ENCODE measurements at regions not wholly inside any gene's neighbourhood (a gene's known extent, or its start where the extent isn't known, plus 50 kb on each side); places are given as distances from the start of the nearest gene placed in this dataset.

- intact Hi-C loops (cut with DNase I), result loop anchor here in 2 of 4 donors (5.0 to 10.0 kb wide), 2 partner anchors 143 to 160 kb away; no protein-coding TSS in a partner anchor
- no peaks in the 10 kb centered on the region for H3K9me3 ChIP-seq (ENCODE audit: control insufficient read depth, low read length)
- no peak overlapping the region for H3K4me3 ChIP-seq (ENCODE audit: low read length)
- H3K27ac ChIP-seq (ENCODE audit: low read length), result no peak overlapping the region
- no peak for DNase-seq
- H3K27me3 ChIP-seq (ENCODE audit: control insufficient read depth, insufficient read depth), result no peaks in the 10 kb centered on the region
- ATAC-seq, result no peak
- H3K4me1 ChIP-seq (ENCODE audit: control insufficient read depth, insufficient read depth, low read length), result peaks cover 7% of the 10 kb centered on the region
- whole genome bisulfite sequencing, result 87% methylated on average over 7 of the region's 7 CpGs
These were observed 146.9 kb upstream of the IER5L start for GRCh38 chr9:129324808-129325502.

DNA sequence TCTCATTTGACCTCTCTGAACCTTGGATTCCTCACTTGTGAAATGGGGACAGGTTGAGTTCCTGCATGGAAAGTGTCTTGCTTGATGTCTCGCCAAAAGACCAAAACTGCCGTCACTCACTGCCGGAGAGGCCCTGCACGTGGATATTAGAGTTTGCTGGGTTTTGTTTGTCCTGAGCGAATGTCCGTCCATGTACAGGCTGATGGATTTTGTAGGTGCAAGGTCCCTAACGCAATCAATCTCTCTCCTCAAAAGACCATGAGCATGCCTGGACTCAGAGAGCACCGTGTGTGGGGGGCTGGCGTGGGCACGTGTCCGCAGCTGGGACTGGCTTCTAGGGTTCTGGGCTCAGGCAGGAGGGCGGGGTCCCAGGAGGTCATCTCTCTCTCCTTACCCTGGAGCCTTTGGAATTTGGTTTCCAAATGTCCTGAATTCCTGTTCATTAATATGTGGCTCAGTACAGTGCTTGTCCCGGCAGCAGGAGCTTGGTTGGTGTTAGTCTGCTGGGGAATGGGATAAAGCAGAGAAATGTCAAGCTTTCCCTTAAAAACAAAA lies 146.0 kb upstream of the IER5L start:
- 62% methylated on average over 13 of the region's 13 CpGs for WGBS
- H3K27ac ChIP-seq (ENCODE audit: low read length), result peak overlapping the region; percentile 6
- H3K9me3 ChIP-seq (ENCODE audit: control insufficient read depth, low read length), result no peaks in the 10 kb centered on the region
- ATAC-seq (no peak), DNase-seq (no peak)
- no peaks in the 10 kb centered on the region for H3K27me3 ChIP-seq (ENCODE audit: control insufficient read depth, insufficient read depth)
- no peak overlapping the region for H3K4me3 ChIP-seq (ENCODE audit: low read length)
- intact Hi-C loops (cut with DNase I), result loop anchor here in 2 of 4 donors (5.0 to 10.0 kb wide), 2 partner anchors 142 to 161 kb away; no protein-coding TSS in a partner anchor
- peaks cover 8% of the 10 kb centered on the region for H3K4me1 ChIP-seq (ENCODE audit: control insufficient read depth, insufficient read depth, low read length)

- Histone ChIP-seq H3K9me3 (ENCODE audit: control insufficient read depth, low read length) (no peaks in the 10 kb centered on the region), H3K27me3 (ENCODE audit: control insufficient read depth, insufficient read depth) (no peaks in the 10 kb centered on the region), H3K4me1 (ENCODE audit: control insufficient read depth, insufficient read depth, low read length) (peaks cover 8% of the 10 kb centered on the region), H3K4me3 (ENCODE audit: low read length) (no peak overlapping the region), H3K27ac (ENCODE audit: low read length) (peak overlapping the region; percentile 6)
- intact Hi-C loops (cut with DNase I), result loop anchor here in 2 of 4 donors (5.0 to 10.0 kb wide), 2 partner anchors 141 to 161 kb away; no protein-coding TSS in a partner anchor
- DNase-seq, result no peak
- 45% methylated on average over 6 of the region's 6 CpGs for WGBS
- ATAC-seq, result no peak
These were observed 145.4 kb upstream of the IER5L start for GRCh38 chr9:129323376-129323998.

- Histone ChIP-seq H3K27ac (ENCODE audit: low read length) (peak overlapping the region; percentile 3), H3K27me3 (ENCODE audit: control insufficient read depth, insufficient read depth) (no peaks in the 10 kb centered on the region), H3K9me3 (ENCODE audit: control insufficient read depth, low read length) (no peaks in the 10 kb centered on the region), H3K4me3 (ENCODE audit: low read length) (no peak overlapping the region), H3K4me1 (ENCODE audit: control insufficient read depth, insufficient read depth, low read length) (peaks cover 5% of the 10 kb centered on the region)
- intact Hi-C loops (cut with DNase I), result loop anchor here in 2 of 4 donors (5.0 to 10.0 kb wide), 2 partner anchors 141 to 162 kb away; no protein-coding TSS in a partner anchor
- DNase-seq (peak in 1 of 3 donors; percentile 56), ATAC-seq (no peak)
- WGBS, result 66% methylated on average over 17 of the region's 17 CpGs
These were observed 144.7 kb upstream of the IER5L start for GRCh38 chr9:129322641-129323375.

- DNase-seq (peak in 1 of 3 donors; percentile 66), ATAC-seq (no peak)
- H3K4me1 ChIP-seq (ENCODE audit: control insufficient read depth, insufficient read depth, low read length), result peaks cover 5% of the 10 kb centered on the region
- no peaks in the 10 kb centered on the region for H3K9me3 ChIP-seq (ENCODE audit: control insufficient read depth, low read length)
- 87% methylated on average over 7 of the region's 7 CpGs for WGBS
- intact Hi-C loops (cut with DNase I), result loop anchor here in 2 of 4 donors (5.0 to 10.0 kb wide), 2 partner anchors 140 to 163 kb away; no protein-coding TSS in a partner anchor
- H3K4me3 ChIP-seq (ENCODE audit: low read length), result no peak overlapping the region
- peak overlapping the region; percentile 1 for H3K27ac ChIP-seq (ENCODE audit: low read length)
- no peaks in the 10 kb centered on the region for H3K27me3 ChIP-seq (ENCODE audit: control insufficient read depth, insufficient read depth)
These were observed 144.1 kb upstream of the IER5L start for GRCh38 chr9:129322022-129322621.

DNA sequence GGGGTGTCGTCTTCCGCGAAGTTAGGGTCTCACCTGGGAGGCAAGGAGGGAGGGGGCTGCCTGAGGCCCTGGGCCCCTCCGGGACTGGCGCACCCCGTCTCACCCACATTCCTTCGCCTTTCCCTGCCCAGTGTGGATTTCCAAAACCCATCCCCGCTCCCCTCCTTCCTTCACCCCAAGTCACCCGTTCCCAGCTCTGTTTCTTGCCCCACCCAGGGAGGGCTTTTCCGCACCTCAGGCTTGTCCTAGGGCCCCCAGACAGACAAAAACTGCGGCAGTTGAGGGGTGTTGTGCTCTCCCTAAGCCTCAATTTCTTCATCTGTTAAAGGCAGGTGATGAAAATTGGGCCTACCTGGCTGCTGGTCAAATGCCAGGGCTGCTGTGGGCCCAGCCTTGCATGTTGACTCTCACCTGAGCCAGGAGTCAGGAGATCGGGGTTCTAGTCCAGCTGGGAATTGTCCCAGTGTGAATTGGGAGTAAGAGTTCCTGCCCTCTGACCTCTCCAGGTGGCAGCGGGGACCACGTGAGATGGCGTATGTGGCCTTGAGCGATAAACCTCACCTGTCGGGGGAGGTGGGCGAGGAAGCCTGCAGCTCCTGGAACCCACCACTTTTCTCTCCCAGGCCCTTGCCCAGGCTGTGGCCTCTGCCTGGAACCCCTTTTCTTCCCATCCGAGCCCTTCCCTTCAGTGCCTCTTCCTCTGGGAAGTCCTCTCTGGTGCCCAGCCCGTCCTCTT lies 143.4 kb upstream of the IER5L start:
- DNase-seq (no peak), ATAC-seq (no peak)
- 71% methylated on average over 20 of the region's 20 CpGs for WGBS
- Histone ChIP-seq H3K27me3 (ENCODE audit: control insufficient read depth, insufficient read depth) (no peaks in the 10 kb centered on the region), H3K4me3 (ENCODE audit: low read length) (peak overlapping the region; percentile 17), H3K4me1 (ENCODE audit: control insufficient read depth, insufficient read depth, low read length) (peaks cover 5% of the 10 kb centered on the region), H3K9me3 (ENCODE audit: control insufficient read depth, low read length) (no peaks in the 10 kb centered on the region), H3K27ac (ENCODE audit: low read length) (peak overlapping the region; percentile 88)
- intact Hi-C loops (cut with DNase I), result loop anchor here in 2 of 4 donors (5.0 to 10.0 kb wide), 2 partner anchors 139 to 163 kb away; no protein-coding TSS in a partner anchor

DNA sequence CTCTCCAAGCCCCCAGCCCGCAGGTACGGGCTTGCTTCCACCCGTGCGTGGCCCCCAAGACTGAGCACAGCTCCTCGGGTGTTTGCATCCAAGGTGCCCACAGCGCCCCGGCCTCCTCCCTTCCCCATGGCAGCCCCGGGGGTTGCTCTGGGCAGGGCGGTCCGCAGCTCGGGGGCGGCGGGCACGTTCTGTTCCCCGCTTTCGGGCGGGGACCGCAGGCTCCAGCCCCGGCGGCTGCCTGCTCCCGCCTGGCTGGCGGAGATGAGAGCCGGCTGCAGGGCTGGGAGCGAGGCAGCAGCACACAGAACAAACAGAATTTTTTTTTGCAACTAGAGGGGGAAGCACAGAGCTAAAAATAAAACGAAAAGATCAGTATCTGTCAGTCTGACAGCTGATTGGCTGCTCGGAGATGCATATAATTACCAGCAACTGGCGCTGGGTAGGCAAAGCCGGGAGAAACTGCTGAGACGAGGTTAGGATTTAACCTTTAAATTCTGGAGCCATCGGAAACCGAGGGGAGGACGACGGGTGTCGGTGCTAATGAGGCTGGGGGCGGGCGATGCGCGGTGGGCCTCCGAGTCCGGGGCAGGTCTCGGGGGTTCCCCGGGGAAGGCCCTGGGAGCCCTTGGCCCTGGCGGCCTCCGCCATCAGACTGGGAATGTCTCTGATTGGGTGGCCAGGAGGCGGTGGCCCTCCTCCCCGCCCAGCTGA lies 142.7 kb upstream of the IER5L start:
- H3K27me3 ChIP-seq (ENCODE audit: control insufficient read depth, insufficient read depth), result no peaks in the 10 kb centered on the region
- H3K9me3 ChIP-seq (ENCODE audit: control insufficient read depth, low read length), result no peaks in the 10 kb centered on the region
- peaks cover 5% of the 10 kb centered on the region for H3K4me1 ChIP-seq (ENCODE audit: control insufficient read depth, insufficient read depth, low read length)
- H3K27ac ChIP-seq (ENCODE audit: low read length), result peak overlapping the region; percentile 88
- WGBS, result 4% methylated on average over 46 of the region's 46 CpGs
- peak; percentile 81 for ATAC-seq
- intact Hi-C loops (cut with DNase I), result loop anchor here in 2 of 4 donors (5.0 to 10.0 kb wide), 2 partner anchors 138 to 164 kb away; no protein-coding TSS in a partner anchor
- peak; percentile 67 to 91 (median 88) for DNase-seq
- H3K4me3 ChIP-seq (ENCODE audit: low read length), result peak overlapping the region; percentile 17

DNA sequence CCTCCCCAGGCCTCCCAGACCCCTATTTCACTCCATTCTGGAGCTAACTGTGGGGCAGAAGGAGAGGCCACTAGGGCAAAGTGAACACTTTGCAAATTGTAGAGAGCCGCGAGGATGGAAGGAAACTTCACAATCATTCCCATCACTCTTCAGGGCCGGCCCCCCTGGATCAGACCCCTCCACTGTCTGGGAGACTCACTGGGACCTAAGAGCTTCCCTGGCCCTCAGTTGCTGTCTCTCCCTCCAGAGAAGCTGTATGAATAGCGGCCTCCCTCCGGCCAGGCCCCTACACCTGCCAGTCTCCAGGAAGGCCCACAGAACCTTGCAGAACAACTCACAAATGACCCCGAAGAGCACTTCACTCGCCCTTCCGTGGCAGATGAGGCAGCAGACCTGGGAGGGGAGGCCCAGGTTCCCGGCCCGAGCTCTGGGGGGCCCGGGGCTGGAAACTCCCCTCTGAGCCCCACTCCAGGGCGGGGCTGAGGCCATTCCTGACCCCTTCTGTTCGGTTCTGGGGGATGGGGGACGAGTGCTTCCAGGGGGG lies 141.9 kb upstream of the IER5L start:
- Histone ChIP-seq H3K4me1 (ENCODE audit: control insufficient read depth, insufficient read depth, low read length) (peaks cover 5% of the 10 kb centered on the region), H3K27ac (ENCODE audit: low read length) (peak overlapping the region; percentile 88), H3K27me3 (ENCODE audit: control insufficient read depth, insufficient read depth) (no peaks in the 10 kb centered on the region), H3K4me3 (ENCODE audit: low read length) (peak overlapping the region; percentile 17), H3K9me3 (ENCODE audit: control insufficient read depth, low read length) (no peaks in the 10 kb centered on the region)
- intact Hi-C loops (cut with DNase I), result loop anchor here in 3 of 4 donors (5.0 to 10.0 kb wide), 3 partner anchors 58 to 165 kb away; no protein-coding TSS in a partner anchor
- no peak for DNase-seq
- WGBS, result 27% methylated on average over 14 of the region's 14 CpGs
- no peak for ATAC-seq

Measured in right cardiac atrium (tissue), 5 donors.